ENCODE measurements at regions not wholly inside any gene's neighbourhood (a gene's known extent, or its start where the extent isn't known, plus 50 kb on each side); places are given as distances from the start of the nearest gene placed in this dataset.

DNA sequence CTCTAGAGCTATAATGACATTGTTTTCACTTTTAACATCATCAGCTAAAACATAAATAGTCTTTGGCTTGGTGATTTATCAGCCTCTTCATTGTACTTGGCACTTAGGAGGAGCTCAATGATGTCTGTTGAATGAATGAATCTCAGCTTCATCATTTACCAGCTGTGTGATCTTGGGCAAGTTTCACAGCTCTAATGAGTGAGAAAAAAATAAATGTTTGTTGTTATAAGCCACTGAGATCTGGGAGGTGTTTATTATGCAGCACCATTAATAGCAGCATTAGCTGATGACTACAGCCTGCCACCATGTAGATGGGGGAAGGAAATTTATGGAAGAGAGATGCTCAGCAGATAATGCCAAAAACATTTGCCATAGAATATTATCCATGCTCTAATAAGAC lies 63.6 kb upstream of the C1QTNF7 start:
- no peak for TF ChIP-seq CTCF (conservative IDR thresholded peaks at IDR 0.05; ENCODE audit: low read depth, low read length)

GRCh38 chr4:15365641-15366040 lies 62.2 kb upstream of the C1QTNF7 start:
- H3K9ac ChIP-seq, result no peak overlapping the region
- H3K27me3 ChIP-seq (ENCODE audit: insufficient read depth, low read depth), result no peaks in the 10 kb centered on the region
- no peaks in the 10 kb centered on the region for H3K79me2 ChIP-seq (ENCODE audit: insufficient read depth, low read depth)
- no peaks in the 10 kb centered on the region for H3K4me1 ChIP-seq (ENCODE audit: low read depth, poor library complexity, severe bottlenecking)
- no peak overlapping the region for H3K27ac ChIP-seq
- no peaks in the 10 kb centered on the region for H4K20me1 ChIP-seq (ENCODE audit: insufficient read depth)
- TF ChIP-seq CTCF (conservative IDR thresholded peaks at IDR 0.05; ENCODE audit: low read depth, low read length), result no peak
- H2AFZ ChIP-seq (ENCODE audit: low read depth), result no peak overlapping the region
- H3K4me3 ChIP-seq (IDR thresholded peaks at IDR 0.05; ENCODE audit: insufficient read depth, low read depth, low read length), result no peak overlapping the region
- H3K36me3 ChIP-seq (ENCODE audit: insufficient read depth), result no peaks in the 10 kb centered on the region
- no peak overlapping the region for H3K4me2 ChIP-seq

More for the DNA sequence above, 63.6 kb upstream of the C1QTNF7 start:
- H3K4me2 ChIP-seq, result no peak overlapping the region
- no peaks in the 10 kb centered on the region for H4K20me1 ChIP-seq (ENCODE audit: insufficient read depth)
- no peak overlapping the region for H3K9ac ChIP-seq
- H3K27ac ChIP-seq, result no peak overlapping the region
- no peak overlapping the region for H3K4me3 ChIP-seq (IDR thresholded peaks at IDR 0.05; ENCODE audit: insufficient read depth, low read depth, low read length)
- H3K79me2 ChIP-seq (ENCODE audit: insufficient read depth, low read depth), result no peaks in the 10 kb centered on the region
- H2AFZ ChIP-seq (ENCODE audit: low read depth), result no peak overlapping the region
- H3K27me3 ChIP-seq (ENCODE audit: insufficient read depth, low read depth), result no peaks in the 10 kb centered on the region
- H3K36me3 ChIP-seq (ENCODE audit: insufficient read depth), result no peaks in the 10 kb centered on the region
- H3K4me1 ChIP-seq (ENCODE audit: low read depth, poor library complexity, severe bottlenecking), result no peaks in the 10 kb centered on the region

GRCh38 chr4:15366721-15367120 lies 61.1 kb upstream of the C1QTNF7 start:
- no peaks in the 10 kb centered on the region for H3K79me2 ChIP-seq (ENCODE audit: insufficient read depth, low read depth)
- H4K20me1 ChIP-seq (ENCODE audit: insufficient read depth), result no peaks in the 10 kb centered on the region
- no peaks in the 10 kb centered on the region for H3K27me3 ChIP-seq (ENCODE audit: insufficient read depth, low read depth)
- H3K36me3 ChIP-seq (ENCODE audit: insufficient read depth), result no peaks in the 10 kb centered on the region
- no peak overlapping the region for H3K4me3 ChIP-seq (IDR thresholded peaks at IDR 0.05; ENCODE audit: insufficient read depth, low read depth, low read length)
- H3K4me1 ChIP-seq (ENCODE audit: low read depth, poor library complexity, severe bottlenecking), result no peaks in the 10 kb centered on the region
- H2AFZ ChIP-seq (ENCODE audit: low read depth), result no peak overlapping the region
- TF ChIP-seq CTCF (conservative IDR thresholded peaks at IDR 0.05; ENCODE audit: low read depth, low read length), result no peak
- no peak overlapping the region for H3K9ac ChIP-seq
- no peak overlapping the region for H3K4me2 ChIP-seq
- H3K27ac ChIP-seq, result no peak overlapping the region

DNA sequence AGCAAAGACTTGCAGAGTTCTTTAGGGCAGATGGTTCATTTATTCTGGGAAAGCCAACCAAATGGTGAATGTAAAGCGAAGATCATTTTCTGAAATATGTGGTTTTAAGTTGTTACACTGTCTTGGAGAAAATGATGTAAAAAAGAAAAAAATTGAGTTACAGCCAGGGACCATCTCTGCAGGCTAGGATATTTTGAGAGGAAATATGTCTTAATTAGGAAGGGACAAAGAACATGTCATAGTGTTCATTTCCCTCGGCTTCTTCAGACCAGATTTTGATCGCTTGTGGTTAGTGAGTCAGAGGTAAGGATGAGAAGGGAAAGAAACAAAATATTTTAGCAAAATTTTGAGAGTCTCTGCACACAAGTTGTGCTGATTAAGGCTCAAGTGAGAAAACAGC lies 59.0 kb upstream of the C1QTNF7 start:
- Histone ChIP-seq H3K4me2 (no peak overlapping the region), H3K79me2 (ENCODE audit: insufficient read depth, low read depth) (no peaks in the 10 kb centered on the region), H3K9ac (no peak overlapping the region)

More for the DNA sequence above, 59.0 kb upstream of the C1QTNF7 start:
- Histone ChIP-seq H3K27ac (no peak overlapping the region), H3K4me3 (IDR thresholded peaks at IDR 0.05; ENCODE audit: insufficient read depth, low read depth, low read length) (no peak overlapping the region), H4K20me1 (ENCODE audit: insufficient read depth) (no peaks in the 10 kb centered on the region), H3K27me3 (ENCODE audit: insufficient read depth, low read depth) (no peaks in the 10 kb centered on the region), H2AFZ (ENCODE audit: low read depth) (no peak overlapping the region), H3K4me1 (ENCODE audit: low read depth, poor library complexity, severe bottlenecking) (no peaks in the 10 kb centered on the region), H3K36me3 (ENCODE audit: insufficient read depth) (no peaks in the 10 kb centered on the region)
- TF ChIP-seq CTCF (conservative IDR thresholded peaks at IDR 0.05; ENCODE audit: low read depth, low read length), result no peak
